ENCODE measurements at regions not wholly inside any gene's neighbourhood (a gene's known extent, or its start where the extent isn't known, plus 50 kb on each side); places are given as distances from the start of the nearest gene placed in this dataset.
"Not testable (repeated sequence)": the region's sequence is repeated elsewhere in the genome, so short reads cannot be mapped to it uniquely, and the experiment has no call there.

GRCh38 chr15:24557281-24557680 is 118.3 kb upstream of the NPAP1 start:
- not testable (repeated sequence) for DNase-seq

DNA sequence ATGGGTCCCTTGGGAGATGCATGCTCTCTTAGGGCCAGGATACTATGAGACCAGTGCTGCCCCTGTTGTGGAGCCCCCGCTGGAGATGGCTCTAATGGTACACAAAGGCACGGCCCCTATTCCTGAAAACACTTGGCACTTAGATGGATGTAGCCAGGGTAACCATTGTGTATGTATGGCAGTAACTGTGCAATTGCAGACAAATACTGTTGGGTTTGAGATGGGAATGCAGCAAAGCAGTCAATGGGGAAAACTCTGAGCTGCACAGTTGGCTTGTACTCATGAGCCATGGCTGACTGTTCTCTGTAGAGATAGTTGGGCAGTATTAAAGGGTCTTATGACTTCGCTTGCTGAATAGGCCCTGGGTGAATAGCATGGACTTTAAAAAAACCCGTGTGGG is 67.9 kb upstream of the NPAP1 start:
- no peak for DNase-seq

DNA sequence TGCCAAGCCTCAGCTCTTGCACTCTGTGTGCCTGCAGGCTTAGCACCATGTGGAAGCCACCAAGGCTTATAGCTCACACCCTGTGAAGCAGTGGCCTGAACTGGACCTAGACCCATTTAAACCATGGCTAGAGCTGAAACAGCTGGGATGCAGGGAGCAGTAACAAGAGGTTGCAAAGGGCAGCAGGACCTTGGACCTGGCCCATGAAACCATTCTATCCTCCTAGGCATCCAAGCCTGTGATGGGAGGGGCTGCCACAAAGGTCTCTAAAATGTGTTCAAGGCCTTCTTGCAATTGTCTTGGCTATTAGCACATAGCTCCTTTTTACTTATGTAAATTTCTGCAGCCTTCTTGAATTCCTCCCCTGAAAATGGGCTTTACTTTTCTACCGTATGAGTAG is 57.9 kb upstream of the NPAP1 start:
- DNase-seq, result no peak

DNA sequence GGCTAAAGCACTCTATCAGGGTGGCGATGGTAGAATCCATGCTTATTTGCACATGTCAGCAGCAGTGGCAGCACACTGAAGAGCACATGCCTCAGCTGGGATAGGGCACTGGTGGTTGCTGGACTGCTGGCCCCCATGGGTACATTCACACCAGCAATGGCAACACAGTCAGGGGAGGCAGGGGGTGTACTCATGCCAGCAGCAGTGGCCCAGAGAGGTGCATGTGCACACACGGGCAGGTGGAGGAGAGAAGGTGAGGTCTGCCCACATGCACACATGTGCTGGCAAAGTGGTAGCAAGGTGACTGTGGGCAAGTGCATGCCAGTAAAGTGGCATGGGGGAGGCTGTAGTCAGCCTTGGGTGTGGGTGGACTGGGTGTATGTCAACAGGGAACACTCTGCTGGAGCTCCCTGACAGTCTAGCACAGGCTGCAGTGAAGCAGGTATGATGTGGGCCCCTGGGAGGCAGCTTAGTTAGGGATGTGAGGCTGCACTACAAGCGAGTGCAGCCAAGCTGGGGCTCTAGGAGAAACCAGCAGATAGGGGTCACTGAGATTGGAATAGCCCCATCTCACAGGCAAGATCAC is 53.9 kb upstream of the NPAP1 start:
- no peak for DNase-seq
